SU-DHL-6 (cell line): ENCODE measurements at regions not wholly inside any gene's neighbourhood (a gene's known extent, or its start where the extent isn't known, plus 50 kb on each side); places are given as distances from the start of the nearest gene placed in this dataset.

Experiments
- EZH2phosphoT487 ChIP-seq: fragments of 200-600 bp; sonication (generic), shearing (Covaris generic); conservative IDR thresholded peaks from 2 replicates; pipeline ENCODE4 v1.6.1; 2018; ENCODE audit warnings: mild to moderate bottlenecking, antibody characterized with exemption, low read length, moderate library complexity, mixed read lengths
- TF ChIP-seq, protein P1 (sequence below): fragments of 200-600 bp; sonication (generic); IDR thresholded peaks from one replicate; pipeline ENCODE4 v1.5.1; 2017; ENCODE audit warnings: antibody characterized with exemption, mild to moderate bottlenecking, low read length, moderate library complexity; ENCODE audit not compliant: insufficient read depth, poor library complexity, severe bottlenecking

DNA sequence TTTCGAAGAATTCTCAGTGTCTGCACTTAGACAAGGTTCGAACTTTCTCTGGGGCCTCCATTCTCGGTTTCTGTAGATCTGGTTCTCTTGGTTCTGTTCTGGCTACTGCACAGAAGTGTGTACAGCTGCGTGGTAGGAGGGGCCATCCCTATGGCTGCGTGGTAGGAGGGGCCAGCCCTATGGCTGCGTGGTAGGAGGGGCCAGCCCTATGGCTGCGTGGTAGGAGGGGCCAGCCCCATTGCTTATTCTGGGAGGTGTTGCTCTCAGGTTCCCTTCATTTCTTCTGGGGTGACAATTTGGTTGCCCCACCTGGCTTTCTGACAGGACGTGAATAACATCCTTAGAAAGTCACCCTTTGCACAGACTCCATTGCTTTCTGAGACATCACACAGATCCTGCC lies 65.2 kb upstream of the CHST15 start:
- TF ChIP-seq, protein P1, sequence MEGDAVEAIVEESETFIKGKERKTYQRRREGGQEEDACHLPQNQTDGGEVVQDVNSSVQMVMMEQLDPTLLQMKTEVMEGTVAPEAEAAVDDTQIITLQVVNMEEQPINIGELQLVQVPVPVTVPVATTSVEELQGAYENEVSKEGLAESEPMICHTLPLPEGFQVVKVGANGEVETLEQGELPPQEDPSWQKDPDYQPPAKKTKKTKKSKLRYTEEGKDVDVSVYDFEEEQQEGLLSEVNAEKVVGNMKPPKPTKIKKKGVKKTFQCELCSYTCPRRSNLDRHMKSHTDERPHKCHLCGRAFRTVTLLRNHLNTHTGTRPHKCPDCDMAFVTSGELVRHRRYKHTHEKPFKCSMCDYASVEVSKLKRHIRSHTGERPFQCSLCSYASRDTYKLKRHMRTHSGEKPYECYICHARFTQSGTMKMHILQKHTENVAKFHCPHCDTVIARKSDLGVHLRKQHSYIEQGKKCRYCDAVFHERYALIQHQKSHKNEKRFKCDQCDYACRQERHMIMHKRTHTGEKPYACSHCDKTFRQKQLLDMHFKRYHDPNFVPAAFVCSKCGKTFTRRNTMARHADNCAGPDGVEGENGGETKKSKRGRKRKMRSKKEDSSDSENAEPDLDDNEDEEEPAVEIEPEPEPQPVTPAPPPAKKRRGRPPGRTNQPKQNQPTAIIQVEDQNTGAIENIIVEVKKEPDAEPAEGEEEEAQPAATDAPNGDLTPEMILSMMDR = no peak
- TF ChIP-seq EZH2phosphoT487 = no peak
